GM23338 (cell line): ENCODE measurements at regions not wholly inside any gene's neighbourhood (a gene's known extent, or its start where the extent isn't known, plus 50 kb on each side); places are given as distances from the start of the nearest gene placed in this dataset.

Experiments used
- ATAC-seq: fragments of 200-7000 bp; cut with Tn5 transposase; 3 replicates; pipeline ENCODE4 v1.9.1; 2020
- DNase-seq: peaks from one replicate; pipeline ENCODE4 v3.0.0-alpha.2; 2015; ENCODE audit warnings: low spot score
- H2AFZ ChIP-seq: fragments of 200-600 bp; sonication (generic); 2 replicates; pipeline ENCODE4 v1.8.0; 2016; ENCODE audit warnings: antibody characterized with exemption, mild to moderate bottlenecking, moderate library complexity
- H3F3A ChIP-seq: fragments of 200-600 bp; sonication (generic); replicated peaks from 2 replicates; pipeline ENCODE4 v1.8.0; 2017; ENCODE audit warnings: antibody characterized with exemption, mixed run types, low read depth
- H3K27ac ChIP-seq: fragments of 200-600 bp; sonication (generic); 2 replicates; pipeline ENCODE4 v1.6.1; 2016; ENCODE audit warnings: low read depth
- H3K27me3 ChIP-seq: fragments of 200-600 bp; sonication (generic); 2 replicates; pipeline ENCODE4 v1.8.0; 2016; ENCODE audit warnings: mild to moderate bottlenecking, mixed run types, moderate library complexity; ENCODE audit not compliant: insufficient read depth
- H3K36me3 ChIP-seq: fragments of 200-600 bp; sonication (generic); 2 replicates; pipeline ENCODE4 v1.8.0; 2016; ENCODE audit warnings: mild to moderate bottlenecking; ENCODE audit not compliant: insufficient read depth
- H3K4me1 ChIP-seq: fragments of 200-600 bp; sonication (generic); 2 replicates; pipeline ENCODE4 v1.8.0; 2016; ENCODE audit warnings: mild to moderate bottlenecking, moderate library complexity; ENCODE audit not compliant: insufficient read depth
- H3K4me2 ChIP-seq: fragments of 200-600 bp; sonication (generic); 2 replicates; pipeline ENCODE4 v1.7.1; 2017; ENCODE audit warnings: mixed run types
- H3K4me3 ChIP-seq: fragments of 200-600 bp; sonication (generic); 2 replicates; pipeline ENCODE4 v1.6.1; 2016; ENCODE audit warnings: mixed run types
- H3K79me2 ChIP-seq: fragments of 200-600 bp; sonication (generic); replicated peaks from 2 replicates; pipeline ENCODE4 v1.8.0; 2017; ENCODE audit warnings: mild to moderate bottlenecking; ENCODE audit not compliant: insufficient read depth
- H3K9me2 ChIP-seq: fragments of 200-600 bp; sonication (generic); 2 replicates; pipeline ENCODE4 v1.8.0; 2017; ENCODE audit not compliant: insufficient read depth
- H4K20me1 ChIP-seq: fragments of 200-600 bp; sonication (generic); replicated peaks from 2 replicates; pipeline ENCODE4 v1.8.0; 2017; ENCODE audit warnings: mild to moderate bottlenecking; ENCODE audit not compliant: insufficient read depth
- H3K27ac Mint-ChIP-seq: 2 replicates; pipeline ENCODE4 v1.8.0; 2020; ENCODE audit warnings: inconsistent platforms, mild to moderate bottlenecking, moderate library complexity, mixed read lengths
- H3K27me3 Mint-ChIP-seq: 3 replicates; pipeline ENCODE4 v1.8.0; 2022; ENCODE audit warnings: low read depth, mild to moderate bottlenecking, moderate library complexity, mixed read lengths, inconsistent platforms; ENCODE audit not compliant: insufficient read depth, poor library complexity
- H3K36me3 Mint-ChIP-seq: 3 replicates; pipeline ENCODE4 v1.8.0; 2021; ENCODE audit warnings: low read depth, mild to moderate bottlenecking, inconsistent platforms, moderate library complexity, mixed read lengths
- H3K4me1 Mint-ChIP-seq: 3 replicates; pipeline ENCODE4 v1.8.0; 2020; ENCODE audit warnings: mild to moderate bottlenecking, inconsistent platforms, mixed read lengths
- H3K4me3 Mint-ChIP-seq: 3 replicates; pipeline ENCODE4 v1.8.0; 2021; ENCODE audit warnings: moderate library complexity, mild to moderate bottlenecking, inconsistent platforms, mixed read lengths
- H3K9me3 Mint-ChIP-seq: 3 replicates; pipeline ENCODE4 v1.8.0; 2020; ENCODE audit warnings: moderate library complexity, mild to moderate bottlenecking, inconsistent platforms, mixed read lengths
- CREB1 ChIP-seq: fragments of 250-450 bp; sonication (Bioruptor Pico); IDR thresholded peaks from 2 replicates; pipeline ENCODE4 v1.5.0; 2020; ENCODE audit warnings: low read depth, mild to moderate bottlenecking, moderate library complexity
- CTCF ChIP-seq, 2 experiments: fragments of 200-600 bp in 1 of 2; sonication (generic) in 1 of 2; conservative IDR thresholded peaks; 2 replicates each; pipeline versions ENCODE4 v1.5.1 to v1.6.1; 2016 to 2017; ENCODE audit warnings: antibody characterized with exemption in 2 of 2, low read depth in 2 of 2, mild to moderate bottlenecking in 2 of 2, moderate library complexity in 1 of 2
- ETS1 ChIP-seq: IDR thresholded peaks from 2 replicates; pipeline ENCODE4 v1.6.1; 2016; ENCODE audit warnings: antibody characterized with exemption
- EZH2 ChIP-seq: fragments of 200-600 bp; sonication (generic); IDR thresholded peaks from one replicate; pipeline ENCODE4 v1.8.0; 2017; ENCODE audit warnings: antibody characterized with exemption, mild to moderate bottlenecking, low read depth; ENCODE audit not compliant: unreplicated experiment
- EZH2phosphoT487 ChIP-seq: fragments of 200-600 bp; sonication (generic); IDR thresholded peaks from one replicate; pipeline ENCODE4 v1.8.1; 2018; ENCODE audit warnings: antibody characterized with exemption; ENCODE audit not compliant: unreplicated experiment
- JUNB ChIP-seq: IDR thresholded peaks from one replicate; pipeline ENCODE4 v1.6.1; 2016; ENCODE audit warnings: antibody characterized with exemption; ENCODE audit not compliant: unreplicated experiment
- NANOG ChIP-seq: IDR thresholded peaks from 2 replicates; pipeline ENCODE4 v1.6.1; 2016; ENCODE audit warnings: antibody characterized with exemption, borderline replicate concordance
- POLR2AphosphoS5 ChIP-seq: IDR thresholded peaks from 2 replicates; pipeline ENCODE4 v1.6.1; 2016; ENCODE audit warnings: antibody characterized with exemption, low read depth
- REST ChIP-seq: IDR thresholded peaks from one replicate; pipeline ENCODE4 v1.6.1; 2018; ENCODE audit warnings: antibody characterized with exemption; ENCODE audit not compliant: unreplicated experiment
- STAT1 ChIP-seq: IDR thresholded peaks from one replicate; pipeline ENCODE4 v1.6.1; 2016; ENCODE audit warnings: antibody characterized with exemption; ENCODE audit not compliant: unreplicated experiment
- ZNF114 ChIP-seq: fragments of 250-450 bp; sonication (Bioruptor Pico); IDR thresholded peaks from 2 replicates; pipeline ENCODE4 v1.5.0; 2020; ENCODE audit warnings: mild to moderate bottlenecking, moderate library complexity
- ZNF331 ChIP-seq: fragments of 250-450 bp; sonication (Bioruptor Pico); IDR thresholded peaks from 2 replicates; pipeline ENCODE4 v1.5.0; 2020; ENCODE audit warnings: low read depth, mild to moderate bottlenecking, moderate library complexity
- ZNF462 ChIP-seq: fragments of 250-450 bp; sonication (Bioruptor Pico); IDR thresholded peaks from 2 replicates; pipeline ENCODE4 v1.5.0; 2020; ENCODE audit warnings: mild to moderate bottlenecking, moderate library complexity

GRCh38 chr16:85357924-85358505 is 245.7 kb upstream of the CIBAR2 start:
- TF ChIP-seq JUNB (no peak), EZH2 (no peak), POLR2AphosphoS5 (no peak), CTCF (conservative IDR thresholded peaks at IDR 0.05; ENCODE audit: low read depth in 2 of 2) (no peak), ZNF331 (CRISPR knock-in tag) (no peak), NANOG (no peak), ZNF462 (CRISPR knock-in tag) (no peak), EZH2phosphoT487 (no peak), CREB1 (CRISPR knock-in tag) (no peak), REST (no peak), ETS1 (no peak), ZNF114 (CRISPR knock-in tag) (no peak), STAT1 (no peak)

More at GRCh38 chr16:85357924-85358505, 245.7 kb upstream of the CIBAR2 start:
- H3K9me3 Mint-ChIP-seq: peaks cover 12% of the 10 kb centered on the region
- H3K27me3 ChIP-seq: no peaks in the 10 kb centered on the region
- H3K4me1 ChIP-seq: no peaks in the 10 kb centered on the region
- no peaks in the 10 kb centered on the region for H3K36me3 ChIP-seq
- H3K79me2 ChIP-seq: no peaks in the 10 kb centered on the region
- H2AFZ ChIP-seq: no peak overlapping the region
- H3K27ac ChIP-seq: no peak overlapping the region
- H3K4me2 ChIP-seq: no peak overlapping the region
- no peaks in the 10 kb centered on the region for H3F3A ChIP-seq
- ATAC-seq: no peak
- H3K27ac Mint-ChIP-seq: no peak overlapping the region
- no peaks in the 10 kb centered on the region for H3K9me2 ChIP-seq
- H3K4me3 Mint-ChIP-seq: no peak overlapping the region
- peaks cover 13% of the 10 kb centered on the region for H3K36me3 Mint-ChIP-seq
- peaks cover 13% of the 10 kb centered on the region for H3K4me1 Mint-ChIP-seq
- peaks cover 5% of the 10 kb centered on the region for H3K27me3 Mint-ChIP-seq
- H4K20me1 ChIP-seq: no peaks in the 10 kb centered on the region; the same call in 1 of the 2 replicates
- no peak overlapping the region for H3K4me3 ChIP-seq
- DNase-seq: no peak
